T-helper 1 cell treated with Interleukin-12 subunit alpha and Interleukin-12 subunit beta and Interleukin-4 antibody, amounts not matched to agents 30 μg/mL and 1 μg/mL, for 36 hours (primary cell): ENCODE measurements at regions not wholly inside any gene's neighbourhood (a gene's known extent, or its start where the extent isn't known, plus 50 kb on each side); places are given as distances from the start of the nearest gene placed in this dataset.
"Not testable (repeated sequence)": the region's sequence is repeated elsewhere in the genome, so short reads cannot be mapped to it uniquely, and the experiment has no call there.

ENCODE experiments used
- H3K27ac Mint-ChIP-seq: one replicate; pipeline ENCODE4 v1.8.0; 2021; ENCODE audit warnings: mild to moderate bottlenecking, mixed read lengths
- H3K27me3 Mint-ChIP-seq: one replicate; pipeline ENCODE4 v1.8.0; 2021; ENCODE audit warnings: low read depth, mixed read lengths
- H3K36me3 Mint-ChIP-seq: one replicate; pipeline ENCODE4 v1.8.0; 2021; ENCODE audit warnings: low read depth, mixed read lengths
- H3K4me1 Mint-ChIP-seq: one replicate; pipeline ENCODE4 v1.8.0; 2021; ENCODE audit warnings: low read depth, mixed read lengths
- H3K4me3 Mint-ChIP-seq: one replicate; pipeline ENCODE4 v1.8.0; 2021; ENCODE audit warnings: mild to moderate bottlenecking, moderate library complexity, mixed read lengths
- H3K9me3 Mint-ChIP-seq: one replicate; pipeline ENCODE4 v1.8.0; 2021; ENCODE audit warnings: mixed read lengths

DNA sequence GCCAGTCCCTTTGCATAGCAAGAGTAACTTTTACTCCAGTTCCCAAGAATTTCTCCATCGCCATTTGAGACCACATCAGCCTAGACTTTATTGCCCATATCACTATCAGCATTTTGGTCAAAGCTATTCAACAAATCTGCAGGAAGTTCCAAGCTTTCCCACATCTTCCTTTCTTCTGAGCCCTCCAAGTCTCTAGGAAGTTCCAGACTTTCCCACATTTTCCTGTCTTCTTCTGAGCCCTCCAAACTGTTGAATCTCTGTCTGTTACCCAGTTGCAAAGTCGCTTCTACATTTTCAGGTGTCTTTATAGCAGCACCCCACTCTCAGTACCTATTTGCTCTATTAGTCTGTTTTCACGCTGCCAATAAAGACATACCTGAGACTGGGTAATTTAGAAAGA, 386.4 kb upstream of the KCND2 start:
- not testable (repeated sequence) for H3K27ac Mint-ChIP-seq, H3K4me1 Mint-ChIP-seq, H3K36me3 Mint-ChIP-seq, H3K4me3 Mint-ChIP-seq, H3K27me3 Mint-ChIP-seq
- H3K9me3 Mint-ChIP-seq: peaks cover 28% of the 10 kb centered on the region

DNA sequence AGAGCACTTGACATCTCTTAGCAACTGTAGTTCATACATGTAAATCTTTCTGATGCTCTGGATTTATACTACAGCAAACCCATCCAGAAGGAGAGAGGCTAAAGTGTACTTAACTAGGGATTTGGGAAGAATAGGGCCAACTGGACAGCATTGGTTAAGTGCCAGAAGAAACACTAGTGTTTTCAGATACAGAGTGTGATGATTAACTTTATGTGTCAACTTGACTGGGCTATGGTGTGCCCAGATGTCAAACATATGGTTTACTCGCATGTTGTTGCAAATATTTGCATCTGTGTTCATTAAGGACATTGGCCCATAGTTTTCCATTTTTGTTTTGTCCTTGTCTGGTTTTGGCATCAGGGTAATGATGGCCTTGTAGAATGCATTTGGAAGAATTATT, 384.7 kb upstream of the KCND2 start:
- H3K4me1 Mint-ChIP-seq: no peaks in the 10 kb centered on the region
- peaks cover 27% of the 10 kb centered on the region for H3K9me3 Mint-ChIP-seq
- H3K27ac Mint-ChIP-seq: no peak overlapping the region
- no peaks in the 10 kb centered on the region for H3K27me3 Mint-ChIP-seq
- H3K4me3 Mint-ChIP-seq: no peak overlapping the region
- H3K36me3 Mint-ChIP-seq: no peaks in the 10 kb centered on the region

DNA sequence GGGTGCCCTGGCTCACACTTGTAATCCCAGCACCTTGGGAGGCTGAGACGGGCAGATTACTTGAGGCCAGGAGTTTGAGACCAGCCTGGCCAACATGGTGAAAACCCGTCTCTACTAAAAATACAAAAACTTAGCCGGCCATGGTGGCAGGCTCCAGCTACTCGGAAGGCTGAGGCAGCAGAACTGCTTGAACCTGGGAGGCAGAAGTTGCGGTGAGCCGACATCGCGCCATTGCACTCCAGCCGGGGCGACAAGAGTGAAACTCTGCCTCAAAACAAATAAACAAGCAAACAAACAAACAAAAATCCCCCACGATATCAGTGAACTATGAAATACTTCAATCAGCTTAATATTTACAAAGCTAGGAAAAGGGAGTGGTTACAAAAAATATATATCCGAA, 382.3 kb upstream of the KCND2 start:
- Mint-ChIP-seq H3K4me1 (no peaks in the 10 kb centered on the region), H3K27ac (no peak overlapping the region), H3K27me3 (no peaks in the 10 kb centered on the region), H3K9me3 (peaks cover 16% of the 10 kb centered on the region), H3K36me3 (no peaks in the 10 kb centered on the region), H3K4me3 (no peak overlapping the region)

DNA sequence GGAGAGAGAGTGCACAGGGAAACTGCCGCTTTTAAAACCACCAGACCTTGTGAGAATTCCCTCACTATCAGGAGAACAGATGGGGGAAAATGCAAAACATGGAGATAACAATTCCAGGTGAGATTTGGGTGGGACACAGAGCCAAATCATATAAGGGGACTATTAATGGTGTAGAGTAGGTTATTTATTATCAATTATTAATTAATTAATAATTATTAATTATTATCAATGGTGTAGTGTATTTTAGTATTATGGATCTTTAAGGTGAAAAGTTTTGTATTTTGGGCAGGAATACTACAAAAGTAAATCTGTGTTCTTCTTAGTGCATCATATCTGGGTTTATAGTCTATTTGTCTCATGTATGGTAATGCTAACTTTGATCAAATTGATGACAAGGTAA, 377.7 kb upstream of the KCND2 start:
- no peaks in the 10 kb centered on the region for H3K36me3 Mint-ChIP-seq
- no peaks in the 10 kb centered on the region for H3K27me3 Mint-ChIP-seq
- peaks cover 10% of the 10 kb centered on the region for H3K9me3 Mint-ChIP-seq
- H3K4me3 Mint-ChIP-seq: no peak overlapping the region
- no peak overlapping the region for H3K27ac Mint-ChIP-seq
- H3K4me1 Mint-ChIP-seq: no peaks in the 10 kb centered on the region

DNA sequence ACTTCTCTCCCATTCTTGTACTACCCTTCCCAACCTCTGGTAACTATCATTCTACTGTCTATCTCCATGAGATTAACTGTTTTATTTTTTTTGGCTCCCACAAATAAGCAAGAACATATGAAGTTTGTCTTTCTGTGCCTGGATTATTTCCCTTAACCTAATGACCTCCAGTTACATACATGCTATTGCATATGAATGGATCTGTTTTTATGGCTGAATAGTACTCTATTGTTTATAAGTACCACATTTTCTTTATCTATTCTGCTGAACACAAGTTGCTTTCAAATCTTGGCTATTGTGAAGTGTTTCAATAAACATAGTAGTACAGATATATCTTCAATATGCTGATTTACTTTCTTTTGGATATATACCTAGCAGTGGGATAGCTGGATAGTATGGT, 376.6 kb upstream of the KCND2 start:
- Mint-ChIP-seq H3K27ac (no peak overlapping the region), H3K27me3 (no peaks in the 10 kb centered on the region), H3K9me3 (peaks cover 4% of the 10 kb centered on the region), H3K36me3 (no peaks in the 10 kb centered on the region), H3K4me1 (no peaks in the 10 kb centered on the region), H3K4me3 (no peak overlapping the region)

DNA sequence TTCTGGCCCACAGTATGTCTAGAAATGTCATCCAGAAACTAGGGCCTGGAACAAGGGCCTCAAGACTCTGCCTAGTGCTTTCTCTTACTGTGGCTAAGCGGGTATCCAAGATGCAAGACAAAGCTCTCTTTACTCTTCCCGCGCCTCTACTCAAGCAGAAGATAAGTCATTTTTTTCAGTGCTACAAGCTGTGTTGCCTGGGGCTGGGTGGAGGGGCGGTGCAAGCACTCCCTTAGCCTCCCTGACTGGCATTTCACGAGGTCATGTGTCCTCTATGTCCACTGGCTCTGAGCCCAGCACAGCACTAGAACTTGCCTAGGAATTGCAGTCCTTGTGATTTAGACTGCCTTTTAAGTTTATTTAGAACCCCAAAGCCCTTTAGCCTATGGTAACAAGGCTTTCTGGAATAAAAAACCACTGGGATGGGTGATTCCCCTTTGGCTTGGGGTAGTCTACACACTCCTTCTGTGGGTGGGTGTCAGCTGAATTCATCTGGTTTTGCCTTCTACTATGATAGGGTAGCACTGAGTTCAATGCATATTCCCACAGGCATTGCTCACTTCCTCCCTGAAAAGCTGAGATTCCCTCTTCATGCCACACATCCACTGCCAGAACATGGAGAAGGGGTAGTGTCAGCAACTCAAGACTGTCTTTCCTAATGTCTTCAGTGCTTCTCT, 371.8 kb upstream of the KCND2 start:
- no peaks in the 10 kb centered on the region for H3K4me1 Mint-ChIP-seq

DNA sequence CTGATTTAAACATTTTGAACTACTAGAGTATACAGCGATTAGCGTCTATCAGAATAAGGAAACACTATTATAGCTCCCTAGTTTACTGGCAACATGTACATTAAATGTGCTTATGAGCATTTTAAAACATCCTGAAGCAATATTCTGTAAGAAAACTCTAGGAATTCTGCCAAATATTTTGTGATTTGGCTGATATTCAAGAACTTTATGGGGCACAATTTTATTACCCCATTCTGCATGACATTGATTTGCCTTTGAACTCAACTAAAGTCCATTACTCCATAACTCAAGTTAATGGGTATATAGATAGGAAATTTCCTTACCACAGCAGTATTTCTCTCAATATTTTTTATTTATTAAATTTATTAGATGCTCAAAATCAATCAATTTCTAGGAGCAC, 369.9 kb upstream of the KCND2 start:
- Mint-ChIP-seq H3K36me3 (no peaks in the 10 kb centered on the region), H3K27me3 (no peaks in the 10 kb centered on the region), H3K27ac (no peak overlapping the region), H3K4me1 (no peaks in the 10 kb centered on the region), H3K9me3 (peaks cover 5% of the 10 kb centered on the region), H3K4me3 (no peak overlapping the region)

More for the DNA sequence above, 371.8 kb upstream of the KCND2 start:
- Mint-ChIP-seq H3K36me3 (no peaks in the 10 kb centered on the region), H3K9me3 (peaks cover 7% of the 10 kb centered on the region), H3K4me3 (no peak overlapping the region), H3K27me3 (no peaks in the 10 kb centered on the region), H3K27ac (no peak overlapping the region)

DNA sequence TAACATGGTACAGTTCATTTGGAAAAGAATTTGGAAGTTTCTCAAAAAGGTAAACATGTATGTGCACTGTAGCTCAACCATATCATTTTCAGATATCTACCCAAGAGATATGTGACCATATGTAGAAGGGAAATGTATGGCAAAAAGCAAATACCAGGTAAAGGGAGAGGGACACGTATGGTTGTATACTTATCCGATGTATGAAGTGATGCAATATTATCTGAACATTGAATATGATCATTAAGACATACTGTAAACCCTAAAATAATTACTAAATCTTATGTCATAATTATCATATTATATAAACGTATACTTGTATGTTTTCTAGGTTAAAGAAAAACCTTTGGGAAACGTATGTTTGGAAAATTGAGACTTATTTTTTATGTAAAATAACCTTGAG, 367.5 kb upstream of the KCND2 start:
- Mint-ChIP-seq H3K27ac (no peak overlapping the region), H3K36me3 (no peaks in the 10 kb centered on the region), H3K27me3 (no peaks in the 10 kb centered on the region), H3K4me3 (no peak overlapping the region), H3K4me1 (no peaks in the 10 kb centered on the region), H3K9me3 (peaks cover 6% of the 10 kb centered on the region)

DNA sequence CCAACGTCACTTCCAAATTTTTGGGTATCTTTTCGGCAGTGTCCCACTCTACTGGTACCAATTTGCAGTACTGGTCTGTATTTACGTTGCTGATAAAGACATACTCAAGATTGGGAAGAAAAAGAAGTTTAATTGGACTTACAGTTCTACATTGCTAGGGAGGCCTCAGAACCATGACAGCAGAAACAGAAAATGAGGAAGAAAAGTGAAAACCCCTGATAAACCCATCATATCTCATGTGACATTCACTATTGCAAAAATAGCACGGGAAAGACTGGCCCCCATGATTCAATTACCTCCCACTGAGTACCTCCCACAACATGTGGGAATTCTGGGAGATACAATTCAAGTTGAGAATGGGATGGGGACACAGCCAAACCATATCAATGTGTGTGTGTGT, 364.0 kb upstream of the KCND2 start:
- Mint-ChIP-seq H3K4me3 (no peak overlapping the region), H3K27ac (no peak overlapping the region), H3K4me1 (no peaks in the 10 kb centered on the region), H3K27me3 (no peaks in the 10 kb centered on the region), H3K36me3 (no peaks in the 10 kb centered on the region), H3K9me3 (peaks cover 5% of the 10 kb centered on the region)

DNA sequence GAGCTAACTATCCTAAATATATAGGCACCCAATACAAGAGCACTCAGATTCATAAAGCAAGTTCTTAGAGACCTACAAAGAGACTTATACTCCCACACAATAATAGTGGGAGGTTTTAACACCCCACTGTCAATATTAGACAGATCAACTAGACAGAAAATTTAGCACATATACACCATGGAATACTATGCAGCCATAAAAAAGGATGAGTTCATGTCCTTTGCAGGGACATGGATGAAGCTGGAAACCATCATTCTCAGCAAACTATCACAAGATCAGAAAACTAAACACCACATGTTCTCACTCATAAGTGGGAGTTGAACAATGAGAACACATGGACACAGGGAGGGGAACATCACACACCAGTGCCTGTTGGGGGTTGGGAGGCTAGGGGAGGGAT, 358.9 kb upstream of the KCND2 start:
- H3K27ac Mint-ChIP-seq, H3K36me3 Mint-ChIP-seq, H3K4me3 Mint-ChIP-seq, H3K4me1 Mint-ChIP-seq, H3K27me3 Mint-ChIP-seq: not testable (repeated sequence)
- H3K9me3 Mint-ChIP-seq: peaks cover 16% of the 10 kb centered on the region

DNA sequence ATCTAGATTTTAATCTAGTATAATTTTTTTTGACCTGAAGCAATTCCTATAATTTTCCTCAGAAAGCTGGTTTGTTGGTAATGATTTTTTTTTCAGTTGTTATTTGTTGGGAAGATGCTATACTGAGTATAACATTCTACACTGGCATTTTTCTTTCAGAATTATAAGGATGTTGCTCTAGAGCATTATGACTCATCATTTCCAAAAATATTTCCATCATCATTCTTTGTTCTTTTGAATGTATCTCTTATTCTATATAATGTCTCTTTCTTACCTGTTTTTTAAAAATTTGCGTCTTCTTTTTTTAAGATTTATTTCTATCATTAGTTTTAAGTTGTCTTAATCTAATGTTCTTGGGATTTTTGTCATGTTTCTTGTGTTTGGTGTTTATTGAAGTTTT, 356.5 kb upstream of the KCND2 start:
- H3K27me3 Mint-ChIP-seq: no peaks in the 10 kb centered on the region
- no peaks in the 10 kb centered on the region for H3K36me3 Mint-ChIP-seq
- H3K4me1 Mint-ChIP-seq: no peaks in the 10 kb centered on the region
- no peak overlapping the region for H3K4me3 Mint-ChIP-seq
- H3K27ac Mint-ChIP-seq: no peak overlapping the region
- H3K9me3 Mint-ChIP-seq: peaks cover 16% of the 10 kb centered on the region

DNA sequence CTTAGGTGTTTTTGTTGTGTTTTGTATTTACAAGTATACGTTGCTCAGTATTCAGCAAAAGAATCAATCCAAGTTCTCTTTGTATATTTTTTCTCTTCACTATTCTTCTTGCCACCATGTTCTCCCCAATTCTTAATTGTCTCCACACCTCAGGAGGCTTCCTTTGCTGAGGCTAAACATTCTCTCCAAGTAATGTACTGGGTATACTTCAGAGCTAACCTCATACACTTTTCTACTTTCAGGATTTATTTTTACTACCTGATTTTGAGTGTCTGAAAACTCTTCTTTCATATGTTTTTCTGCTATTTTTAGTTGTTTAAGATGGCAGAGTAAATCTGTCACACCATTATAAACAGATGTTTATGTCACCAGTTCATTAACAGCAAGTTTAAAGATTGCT, 354.8 kb upstream of the KCND2 start:
- Mint-ChIP-seq H3K9me3 (peaks cover 16% of the 10 kb centered on the region), H3K4me3 (no peak overlapping the region), H3K36me3 (no peaks in the 10 kb centered on the region)

DNA sequence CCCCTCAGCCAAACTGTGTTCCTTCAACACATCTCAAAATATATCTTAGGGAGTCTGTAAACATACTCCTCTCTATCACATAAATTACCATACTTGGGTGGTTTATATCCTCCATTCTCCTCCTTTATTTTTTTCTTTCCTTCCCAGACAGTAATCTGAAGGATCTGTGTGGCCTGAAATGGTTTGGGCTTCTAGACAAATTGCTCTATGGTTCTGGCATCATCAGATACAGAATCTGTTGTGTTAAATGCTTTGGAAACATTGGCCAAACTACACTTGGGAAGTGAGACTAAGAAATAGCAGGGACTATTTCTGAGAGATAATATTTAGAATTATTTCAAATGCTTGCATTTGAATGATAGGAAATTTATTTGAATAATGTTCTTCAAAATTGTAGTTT, 353.0 kb upstream of the KCND2 start:
- no peak overlapping the region for H3K27ac Mint-ChIP-seq
- H3K4me1 Mint-ChIP-seq: no peaks in the 10 kb centered on the region
- H3K4me3 Mint-ChIP-seq: no peak overlapping the region
- no peaks in the 10 kb centered on the region for H3K36me3 Mint-ChIP-seq
- peaks cover 11% of the 10 kb centered on the region for H3K9me3 Mint-ChIP-seq
- no peaks in the 10 kb centered on the region for H3K27me3 Mint-ChIP-seq

More for the DNA sequence above, 354.8 kb upstream of the KCND2 start:
- Mint-ChIP-seq H3K27me3 (no peaks in the 10 kb centered on the region), H3K27ac (no peak overlapping the region), H3K4me1 (no peaks in the 10 kb centered on the region)

DNA sequence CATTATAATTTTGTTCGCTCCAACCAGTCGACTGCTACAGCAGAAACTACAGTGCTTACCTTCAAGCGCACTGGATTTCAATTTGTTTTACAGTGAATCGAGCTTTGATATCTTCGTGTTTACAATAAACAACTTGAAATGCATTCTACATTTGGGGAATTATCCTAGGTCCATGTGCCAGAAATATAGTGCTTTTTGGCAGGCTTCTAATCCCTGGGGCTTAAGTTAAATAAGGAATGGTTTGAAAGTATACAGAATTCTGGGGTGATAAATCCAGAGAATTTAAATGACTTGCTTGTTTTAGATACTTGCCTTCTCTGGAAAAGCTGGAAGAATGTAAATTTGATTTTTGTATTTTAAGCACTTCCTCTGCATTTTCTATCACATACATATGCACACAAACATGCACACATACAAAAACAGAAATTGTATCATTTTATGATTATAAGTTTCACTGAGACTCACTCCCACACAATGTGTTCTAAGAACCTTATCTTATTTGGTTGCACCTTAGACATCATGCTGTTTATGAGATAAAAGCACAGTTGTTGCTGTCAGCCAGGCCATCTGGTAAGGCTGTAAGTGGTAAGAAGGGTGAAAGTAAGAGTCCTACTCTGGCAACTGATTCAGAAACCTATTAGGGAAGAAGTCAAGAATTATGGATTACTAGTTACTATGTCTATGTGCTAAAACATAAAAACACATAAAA, 347.2 kb upstream of the KCND2 start:
- Mint-ChIP-seq H3K36me3 (no peaks in the 10 kb centered on the region), H3K4me1 (no peaks in the 10 kb centered on the region), H3K27ac (no peak overlapping the region), H3K27me3 (no peaks in the 10 kb centered on the region), H3K9me3 (no peaks in the 10 kb centered on the region), H3K4me3 (no peak overlapping the region)

DNA sequence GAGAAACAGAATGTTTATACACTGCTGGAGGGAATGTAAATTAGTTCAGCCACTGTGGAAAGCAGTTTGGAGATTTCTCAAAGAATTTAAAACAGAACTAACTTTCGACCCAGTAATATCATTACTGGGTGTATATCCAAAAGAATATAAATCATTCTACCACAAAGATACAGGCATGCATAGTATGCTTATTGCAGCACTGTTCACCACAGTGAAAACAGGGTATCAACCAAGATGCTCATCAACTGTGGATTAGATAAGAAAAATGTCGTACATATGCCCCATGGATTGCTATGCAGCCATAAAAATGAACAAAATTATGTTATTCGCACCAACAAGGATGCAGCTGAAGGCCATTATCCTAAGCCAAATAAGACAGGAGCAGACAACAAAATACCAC, 343.1 kb upstream of the KCND2 start:
- Mint-ChIP-seq H3K4me1 (no peaks in the 10 kb centered on the region), H3K27me3 (no peaks in the 10 kb centered on the region), H3K4me3 (no peak overlapping the region), H3K27ac (no peak overlapping the region), H3K9me3 (no peaks in the 10 kb centered on the region), H3K36me3 (no peaks in the 10 kb centered on the region)
